ENCODE measurements at regions not wholly inside any gene's neighbourhood (a gene's known extent, or its start where the extent isn't known, plus 50 kb on each side); places are given as distances from the start of the nearest gene placed in this dataset.

DNA sequence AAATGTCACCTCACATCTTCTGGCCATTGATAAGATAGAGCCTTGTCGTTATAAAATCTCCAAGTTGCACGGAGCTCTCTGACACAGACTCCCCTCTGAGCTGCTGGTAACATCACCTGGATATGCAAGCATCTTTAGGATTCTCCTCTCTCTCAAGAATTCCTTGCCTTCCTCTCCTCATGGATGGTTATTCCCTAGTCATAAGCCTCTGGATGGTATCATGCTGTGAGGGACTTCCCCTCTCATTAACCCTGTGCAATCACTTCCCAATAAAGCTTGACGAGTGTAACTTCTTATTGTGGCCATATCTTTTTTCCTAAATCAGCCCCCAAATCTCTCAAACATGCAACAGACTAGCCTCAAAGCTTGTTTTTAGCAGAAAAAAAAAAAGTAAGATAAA is 1057.0 kb upstream of the SLIT2 start:
- H3K36me3 Mint-ChIP-seq (ENCODE audit: insufficient read depth in 1 of 3, low read depth in 3 of 3), result peaks cover 4 to 21% (median 8%) of the 10 kb centered on the region in 3 experiments; a peak in 5 of 7 replicates
- Histone ChIP-seq H3K18ac (ENCODE audit: insufficient read length, low read depth, low read length) (no peak overlapping the region), H3K4me1 (ENCODE audit: insufficient read depth, low read length) (peaks cover 10% of the 10 kb centered on the region; the same call in 1 of the 2 replicates), H3K79me2 (ENCODE audit: insufficient read depth, low read length) (no peaks in the 10 kb centered on the region), H4K8ac (replicated peaks; ENCODE audit: insufficient read length, low read depth, low read length) (no peak overlapping the region), H2AK5ac (ENCODE audit: insufficient read length, low read length) (no peak overlapping the region), H3K23ac (ENCODE audit: insufficient read length, low read depth, low read length) (no peak overlapping the region), H4K5ac (ENCODE audit: insufficient read length, low read depth, low read length) (no peak overlapping the region), H3K4me2 (ENCODE audit: insufficient read depth, insufficient read length, low read length) (no peak overlapping the region), H2BK5ac (ENCODE audit: insufficient read length, low read length) (no peak overlapping the region), H4K91ac (ENCODE audit: insufficient read length, low read depth, low read length) (no peak overlapping the region), H4K20me1 (ENCODE audit: control insufficient read depth, insufficient read depth, insufficient read length) (no peaks in the 10 kb centered on the region), H3K23me2 (ENCODE audit: insufficient read length, low read depth, low read length, poor library complexity, severe bottlenecking) (no peaks in the 10 kb centered on the region), H2BK120ac (ENCODE audit: low read depth, low read length, poor library complexity, severe bottlenecking) (no peak overlapping the region), H3K27me3 (ENCODE audit: insufficient read depth, low read length) (no peaks in the 10 kb centered on the region), H3K27ac (ENCODE audit: insufficient read length, low read depth, low read length) (peak overlapping the region; percentile 73), H3K9me3 (ENCODE audit: control insufficient read depth, low read depth, low read length) (no peaks in the 10 kb centered on the region), H3K56ac (ENCODE audit: insufficient read length, low read depth, low read length) (no peak overlapping the region), H2AFZ (ENCODE audit: low read length) (no peak overlapping the region), H2BK20ac (ENCODE audit: low read depth, low read length, poor library complexity, severe bottlenecking) (no peak overlapping the region), H3T11ph (ENCODE audit: low read length) (no peak overlapping the region), H3K14ac (ENCODE audit: insufficient read depth, low read length) (no peak overlapping the region), H3K4ac (ENCODE audit: low read depth, low read length) (no peak overlapping the region), H3K9ac (ENCODE audit: extremely low read depth, insufficient read length, low read length) (no peak overlapping the region), H2BK12ac (ENCODE audit: insufficient read length, low read depth, low read length) (no peak overlapping the region), H3K79me1 (ENCODE audit: insufficient read depth, low read depth, low read length, poor library complexity, severe bottlenecking) (no peaks in the 10 kb centered on the region), H2BK15ac (ENCODE audit: low read depth, low read length) (no peak overlapping the region)
- H3K27me3 Mint-ChIP-seq (ENCODE audit: low read depth), result no peaks in the 10 kb centered on the region
- peaks cover 0 to 26% of the 10 kb centered on the region in 2 experiments; a peak in 3 of 5 replicates for H3K9me3 Mint-ChIP-seq
- peak overlapping the region; percentile 13 to 99 (median 45); a peak in 5 of 7 replicates for H3K27ac Mint-ChIP-seq
- peaks cover 33 to 38% of the 10 kb centered on the region in 2 experiments for H3K4me1 Mint-ChIP-seq
- no CpG with 5 or more reads among the region's 3 CpGs for WGBS (ENCODE audit: extremely low coverage, insufficient read length, low lambda C conversion rate)
- DNase-seq, result peak; percentile 34
- TF ChIP-seq, protein P1, sequence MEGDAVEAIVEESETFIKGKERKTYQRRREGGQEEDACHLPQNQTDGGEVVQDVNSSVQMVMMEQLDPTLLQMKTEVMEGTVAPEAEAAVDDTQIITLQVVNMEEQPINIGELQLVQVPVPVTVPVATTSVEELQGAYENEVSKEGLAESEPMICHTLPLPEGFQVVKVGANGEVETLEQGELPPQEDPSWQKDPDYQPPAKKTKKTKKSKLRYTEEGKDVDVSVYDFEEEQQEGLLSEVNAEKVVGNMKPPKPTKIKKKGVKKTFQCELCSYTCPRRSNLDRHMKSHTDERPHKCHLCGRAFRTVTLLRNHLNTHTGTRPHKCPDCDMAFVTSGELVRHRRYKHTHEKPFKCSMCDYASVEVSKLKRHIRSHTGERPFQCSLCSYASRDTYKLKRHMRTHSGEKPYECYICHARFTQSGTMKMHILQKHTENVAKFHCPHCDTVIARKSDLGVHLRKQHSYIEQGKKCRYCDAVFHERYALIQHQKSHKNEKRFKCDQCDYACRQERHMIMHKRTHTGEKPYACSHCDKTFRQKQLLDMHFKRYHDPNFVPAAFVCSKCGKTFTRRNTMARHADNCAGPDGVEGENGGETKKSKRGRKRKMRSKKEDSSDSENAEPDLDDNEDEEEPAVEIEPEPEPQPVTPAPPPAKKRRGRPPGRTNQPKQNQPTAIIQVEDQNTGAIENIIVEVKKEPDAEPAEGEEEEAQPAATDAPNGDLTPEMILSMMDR (conservative IDR thresholded peaks at IDR 0.05), result no peak
- H3K4me3 Mint-ChIP-seq, result peak overlapping the region; percentile 7 to 21; a peak in 3 of 5 replicates
